ENCODE measurements at regions not wholly inside any gene's neighbourhood (a gene's known extent, or its start where the extent isn't known, plus 50 kb on each side); places are given as distances from the start of the nearest gene placed in this dataset.

DNA sequence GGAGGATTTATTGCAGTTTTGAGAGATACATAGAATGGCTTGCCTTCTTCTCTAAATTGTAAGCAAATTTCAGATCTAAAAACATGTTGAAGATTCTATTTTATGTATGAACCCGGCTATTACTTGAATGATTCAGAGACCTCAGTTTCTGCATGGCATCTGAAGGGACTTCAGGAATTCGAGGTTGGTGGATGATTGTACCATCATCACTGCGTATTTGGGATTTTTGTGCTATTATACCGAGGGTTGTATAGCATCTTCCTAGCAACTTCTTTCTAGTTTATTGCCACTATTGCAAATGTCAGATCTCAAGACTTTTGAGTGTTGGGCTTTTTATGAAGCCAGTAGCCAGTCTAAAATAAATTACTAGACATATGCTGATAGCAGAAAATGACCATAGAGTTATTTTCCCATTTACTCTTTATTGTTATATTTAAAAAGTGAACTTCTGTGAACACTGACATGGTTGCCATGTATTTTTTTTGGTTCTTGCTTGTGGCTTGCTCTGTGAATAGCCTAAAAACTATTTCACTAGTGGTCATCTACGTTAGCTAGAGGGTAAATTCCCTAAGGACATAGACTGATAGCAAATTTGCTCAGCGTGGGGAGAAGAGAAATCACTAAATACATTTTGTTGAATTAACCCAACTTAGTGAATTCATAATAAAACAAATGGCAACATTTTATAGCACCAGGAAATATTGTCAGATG is 70.6 kb upstream of the KLF12 start:
- no TSS peak for BruUV-seq (replicated peaks)

DNA sequence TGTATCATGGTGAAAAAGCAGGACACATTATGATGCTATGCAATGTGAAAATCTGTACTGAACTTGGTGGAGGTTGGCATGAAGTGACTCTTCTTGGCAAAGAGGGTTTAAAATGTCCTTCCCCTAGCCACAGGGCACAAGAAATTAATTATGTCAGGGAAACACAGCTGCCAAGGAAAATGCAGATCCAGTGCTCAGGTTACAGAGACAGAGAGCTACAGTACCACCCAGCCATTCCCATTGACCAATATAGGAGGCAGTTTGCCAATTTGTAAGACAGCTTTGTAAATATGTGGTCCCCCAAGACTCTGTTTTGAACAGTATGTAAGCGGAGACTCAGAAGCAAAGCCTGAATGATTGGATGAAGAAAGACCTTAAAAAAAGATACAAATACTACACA is 69.4 kb upstream of the KLF12 start:
- no peaks in the 10 kb centered on the region for H3K27me3 Mint-ChIP-seq (ENCODE audit: insufficient read depth, unreplicated experiment)
- no peak overlapping the region for H3K27ac Mint-ChIP-seq (ENCODE audit: low read depth, unreplicated experiment)
- H3K9me3 Mint-ChIP-seq (ENCODE audit: unreplicated experiment), result no peaks in the 10 kb centered on the region
- no peak for TF ChIP-seq CTCF (IDR thresholded peaks at IDR 0.05; ENCODE audit: unreplicated experiment)
- DNase-seq (ENCODE audit: unreplicated experiment), result peak; percentile 35
- intact Hi-C loops (cut with micrococcal nuclease), result no loop called here
- H3K36me3 Mint-ChIP-seq (ENCODE audit: insufficient read depth, unreplicated experiment), result no peaks in the 10 kb centered on the region
- no peak overlapping the region for H3K4me3 Mint-ChIP-seq (ENCODE audit: unreplicated experiment)
- ChIA-PET CTCF (no interaction called here), POLR2A (no interaction called here)
- H3K4me1 Mint-ChIP-seq (ENCODE audit: insufficient read depth, unreplicated experiment), result peaks cover 5% of the 10 kb centered on the region
- no TSS peak for BruUV-seq (replicated peaks)

More for the DNA sequence above, 70.6 kb upstream of the KLF12 start:
- CTCF ChIA-PET, result no interaction called here
- TF ChIP-seq CTCF (IDR thresholded peaks at IDR 0.05; ENCODE audit: unreplicated experiment), result no peak
- H3K4me3 Mint-ChIP-seq (ENCODE audit: unreplicated experiment), result no peak overlapping the region
- no peaks in the 10 kb centered on the region for H3K36me3 Mint-ChIP-seq (ENCODE audit: insufficient read depth, unreplicated experiment)
- intact Hi-C loops (cut with micrococcal nuclease), result no loop called here
- H3K27ac Mint-ChIP-seq (ENCODE audit: low read depth, unreplicated experiment), result no peak overlapping the region
- peaks cover 5% of the 10 kb centered on the region for H3K4me1 Mint-ChIP-seq (ENCODE audit: insufficient read depth, unreplicated experiment)
- H3K27me3 Mint-ChIP-seq (ENCODE audit: insufficient read depth, unreplicated experiment), result no peaks in the 10 kb centered on the region
- DNase-seq (ENCODE audit: unreplicated experiment), result no peak
- no peaks in the 10 kb centered on the region for H3K9me3 Mint-ChIP-seq (ENCODE audit: unreplicated experiment)
- POLR2A ChIA-PET, result no interaction called here

DNA sequence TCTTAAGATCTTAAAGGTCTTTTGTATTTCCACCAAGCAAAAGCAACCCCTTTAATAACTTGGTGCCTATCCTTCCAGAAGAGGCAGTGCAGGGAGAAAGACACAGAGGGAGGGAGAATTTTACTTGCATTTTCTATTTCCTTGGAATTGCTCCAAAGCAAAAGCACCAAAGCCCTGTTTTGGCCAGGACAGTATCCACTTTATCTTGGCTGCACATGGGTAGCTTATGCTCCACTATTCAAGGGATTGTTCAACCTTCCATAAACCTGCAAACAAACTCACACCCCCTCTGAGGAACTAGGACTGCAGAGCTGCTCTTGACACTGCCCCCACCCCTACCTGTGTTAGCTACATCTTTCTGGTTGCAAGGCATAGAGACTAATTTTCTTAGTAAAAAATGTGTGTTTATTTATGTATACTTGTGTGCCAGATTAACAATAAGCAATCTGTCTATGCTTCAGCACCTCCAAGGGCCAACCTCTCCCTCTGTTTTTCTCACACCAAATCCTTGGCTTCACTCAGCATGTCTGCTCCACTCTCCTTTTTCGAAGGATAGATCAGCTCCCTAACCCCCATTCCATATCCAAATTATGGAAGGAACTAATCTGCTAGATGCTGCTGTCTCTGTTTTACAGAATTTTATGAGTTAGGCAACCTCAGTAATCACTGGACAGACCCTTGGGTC is 68.1 kb upstream of the KLF12 start:
- H3K4me3 Mint-ChIP-seq (ENCODE audit: unreplicated experiment), result no peak overlapping the region
- DNase-seq (ENCODE audit: unreplicated experiment), result no peak
- H3K27ac Mint-ChIP-seq (ENCODE audit: low read depth, unreplicated experiment), result no peak overlapping the region
- ChIA-PET CTCF (interaction anchor here (0.5 to 0.8 kb wide), 2 partner anchors 14 to 1049 kb away, joined by 3 to 4 read pairs; no protein-coding TSS in a partner anchor), POLR2A (no interaction called here)
- no TSS peak for BruUV-seq (replicated peaks)
- H3K9me3 Mint-ChIP-seq (ENCODE audit: unreplicated experiment), result no peaks in the 10 kb centered on the region
- H3K4me1 Mint-ChIP-seq (ENCODE audit: insufficient read depth, unreplicated experiment), result peaks cover 5% of the 10 kb centered on the region
- intact Hi-C loops (cut with micrococcal nuclease), result no loop called here
- TF ChIP-seq CTCF (IDR thresholded peaks at IDR 0.05; ENCODE audit: unreplicated experiment), result no peak
- no peaks in the 10 kb centered on the region for H3K27me3 Mint-ChIP-seq (ENCODE audit: insufficient read depth, unreplicated experiment)
- no peaks in the 10 kb centered on the region for H3K36me3 Mint-ChIP-seq (ENCODE audit: insufficient read depth, unreplicated experiment)

DNA sequence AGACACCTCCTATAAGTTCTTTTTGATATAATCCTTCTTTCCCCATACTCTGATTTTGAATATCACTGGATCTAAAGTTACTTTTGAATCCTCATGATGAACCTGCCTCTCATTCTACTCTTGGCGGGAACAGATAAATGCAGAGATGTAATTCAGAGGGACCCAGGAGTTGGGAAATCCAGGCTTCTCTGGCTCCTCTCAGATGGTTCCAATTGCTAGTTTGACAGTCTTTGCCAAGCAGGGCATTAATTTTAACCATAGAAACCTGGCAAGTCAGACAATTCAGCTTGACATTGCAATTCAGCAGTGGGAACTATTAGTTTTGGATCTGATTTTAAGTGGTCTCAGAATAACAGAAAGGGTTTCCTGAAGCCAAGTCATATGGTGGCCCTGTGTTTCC is 67.3 kb upstream of the KLF12 start:
- Mint-ChIP-seq H3K36me3 (ENCODE audit: insufficient read depth, unreplicated experiment) (no peaks in the 10 kb centered on the region), H3K4me3 (ENCODE audit: unreplicated experiment) (no peak overlapping the region), H3K27me3 (ENCODE audit: insufficient read depth, unreplicated experiment) (no peaks in the 10 kb centered on the region), H3K4me1 (ENCODE audit: insufficient read depth, unreplicated experiment) (peaks cover 4% of the 10 kb centered on the region), H3K9me3 (ENCODE audit: unreplicated experiment) (no peaks in the 10 kb centered on the region), H3K27ac (ENCODE audit: low read depth, unreplicated experiment) (no peak overlapping the region)
- BruUV-seq (replicated peaks), result no TSS peak
- no peak for DNase-seq (ENCODE audit: unreplicated experiment)
- no peak for TF ChIP-seq CTCF (IDR thresholded peaks at IDR 0.05; ENCODE audit: unreplicated experiment)
- ChIA-PET POLR2A (no interaction called here), CTCF (interaction anchor here (0.8 kb wide), 1 partner anchor 13 kb away, joined by 3 read pairs; no protein-coding TSS in a partner anchor)
- intact Hi-C loops (cut with micrococcal nuclease), result no loop called here
